ENCODE measurements at regions not wholly inside any gene's neighbourhood (a gene's known extent, or its start where the extent isn't known, plus 50 kb on each side); places are given as distances from the start of the nearest gene placed in this dataset.

DNA sequence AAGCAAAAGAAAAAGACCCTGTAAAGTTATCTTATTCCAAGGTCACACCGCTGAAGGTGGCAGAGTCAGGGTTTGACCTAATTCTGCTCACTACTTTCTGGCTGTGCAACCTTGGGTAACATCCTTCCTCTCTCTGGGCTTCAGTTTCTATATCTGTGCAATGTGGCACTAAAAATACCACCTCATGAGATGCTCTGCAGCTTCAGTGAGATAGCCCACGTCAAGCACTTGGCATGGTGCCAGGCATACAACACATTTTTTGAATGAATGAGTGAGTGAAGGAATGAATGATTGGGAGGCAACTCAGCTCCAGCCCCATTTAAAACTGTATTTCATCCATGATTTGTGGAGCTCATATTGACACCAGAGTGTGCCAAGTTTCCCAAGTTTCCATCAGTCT lies 62.3 kb downstream of the FOXI1 start:
- TF ChIP-seq, protein P1, sequence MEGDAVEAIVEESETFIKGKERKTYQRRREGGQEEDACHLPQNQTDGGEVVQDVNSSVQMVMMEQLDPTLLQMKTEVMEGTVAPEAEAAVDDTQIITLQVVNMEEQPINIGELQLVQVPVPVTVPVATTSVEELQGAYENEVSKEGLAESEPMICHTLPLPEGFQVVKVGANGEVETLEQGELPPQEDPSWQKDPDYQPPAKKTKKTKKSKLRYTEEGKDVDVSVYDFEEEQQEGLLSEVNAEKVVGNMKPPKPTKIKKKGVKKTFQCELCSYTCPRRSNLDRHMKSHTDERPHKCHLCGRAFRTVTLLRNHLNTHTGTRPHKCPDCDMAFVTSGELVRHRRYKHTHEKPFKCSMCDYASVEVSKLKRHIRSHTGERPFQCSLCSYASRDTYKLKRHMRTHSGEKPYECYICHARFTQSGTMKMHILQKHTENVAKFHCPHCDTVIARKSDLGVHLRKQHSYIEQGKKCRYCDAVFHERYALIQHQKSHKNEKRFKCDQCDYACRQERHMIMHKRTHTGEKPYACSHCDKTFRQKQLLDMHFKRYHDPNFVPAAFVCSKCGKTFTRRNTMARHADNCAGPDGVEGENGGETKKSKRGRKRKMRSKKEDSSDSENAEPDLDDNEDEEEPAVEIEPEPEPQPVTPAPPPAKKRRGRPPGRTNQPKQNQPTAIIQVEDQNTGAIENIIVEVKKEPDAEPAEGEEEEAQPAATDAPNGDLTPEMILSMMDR (IDR thresholded peaks at IDR 0.05), result no peak
- Histone ChIP-seq H3K4me1 (ENCODE audit: low read depth) (no peaks in the 10 kb centered on the region), H3K9me3 (no peaks in the 10 kb centered on the region), H3K4me3 (no peak overlapping the region), H3K36me3 (ENCODE audit: low read depth) (no peaks in the 10 kb centered on the region)
- ATAC-seq (no peak), DNase-seq (no peak)
- intact Hi-C loops (cut with DNase I, micrococcal nuclease), result no loop called here

DNA sequence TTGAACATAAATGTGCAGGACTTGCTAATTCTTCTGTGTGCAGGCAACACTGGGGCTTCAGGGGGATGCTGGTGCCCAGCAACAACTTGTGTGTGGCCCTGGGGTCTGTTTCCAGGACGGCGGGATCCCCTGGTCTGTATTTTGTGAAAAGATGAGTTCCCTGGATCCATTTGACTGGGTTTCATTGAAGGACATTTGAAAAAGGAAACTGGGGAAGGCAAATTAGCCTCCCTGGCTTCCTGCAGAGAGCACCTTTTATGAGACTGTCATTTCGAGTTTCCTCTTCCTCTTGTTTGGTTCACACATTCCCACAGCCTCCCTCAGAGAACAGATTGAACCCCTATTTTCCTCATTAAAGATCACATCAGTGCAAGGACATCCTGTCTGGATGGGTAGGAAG lies 63.1 kb downstream of the FOXI1 start:
- ATAC-seq, result no peak
- no peak overlapping the region for H3K4me3 ChIP-seq
- intact Hi-C loops (cut with DNase I, micrococcal nuclease), result no loop called here
- no peaks in the 10 kb centered on the region for H3K4me1 ChIP-seq (ENCODE audit: low read depth)
- DNase-seq, result no peak
- H3K36me3 ChIP-seq (ENCODE audit: low read depth), result no peaks in the 10 kb centered on the region
- TF ChIP-seq, protein P1 (IDR thresholded peaks at IDR 0.05), result no peak
- H3K9me3 ChIP-seq, result no peaks in the 10 kb centered on the region

DNA sequence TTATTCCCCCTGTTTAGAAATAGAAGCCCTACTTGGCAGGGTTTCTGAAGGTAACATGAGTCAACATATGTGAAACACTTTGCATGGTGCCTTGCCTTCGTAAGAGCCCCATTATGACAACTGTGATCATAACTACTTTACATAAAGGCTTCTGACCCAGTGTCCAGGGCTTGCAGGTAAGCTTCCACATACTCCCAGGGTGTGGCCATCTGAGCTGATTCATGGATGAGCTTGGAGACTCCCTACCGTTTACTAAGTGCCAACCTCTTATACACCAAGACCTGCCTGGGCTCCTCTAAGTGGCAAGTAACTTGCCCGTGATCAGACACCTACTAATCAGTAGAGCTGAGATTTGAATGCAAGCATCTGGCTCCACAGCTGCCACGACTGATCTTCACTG lies 62.8 kb upstream of the C5orf58 start:
- Histone ChIP-seq H3K4me3 (no peak overlapping the region), H3K4me1 (ENCODE audit: low read depth) (no peaks in the 10 kb centered on the region), H3K9me3 (no peaks in the 10 kb centered on the region), H3K36me3 (ENCODE audit: low read depth) (no peaks in the 10 kb centered on the region)
- ATAC-seq (no peak), DNase-seq (no peak)
- intact Hi-C loops (cut with DNase I, micrococcal nuclease), result no loop called here
- TF ChIP-seq, protein P1 (IDR thresholded peaks at IDR 0.05), result no peak

DNA sequence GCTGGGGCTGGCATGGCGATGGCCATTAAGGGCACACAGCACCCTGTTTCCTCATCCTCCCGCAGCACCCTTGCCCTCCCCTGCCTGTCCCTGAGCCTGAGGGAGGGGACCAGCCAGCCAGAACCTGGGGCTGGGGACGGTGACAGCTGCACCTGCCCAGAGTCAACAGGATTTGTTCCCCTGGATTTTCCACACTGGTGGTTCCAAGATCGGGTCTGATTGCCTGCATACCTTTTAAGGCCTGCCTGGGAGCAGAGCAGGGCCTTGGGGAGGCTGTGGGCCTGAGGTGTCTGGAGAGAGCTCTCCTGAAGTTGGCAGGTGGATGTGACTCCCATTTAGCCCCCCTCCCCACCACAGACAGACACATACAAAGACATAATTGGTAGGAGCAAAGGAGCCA lies 61.0 kb upstream of the C5orf58 start:
- DNase-seq, result no peak
- ATAC-seq, result no peak
- intact Hi-C loops (cut with DNase I, micrococcal nuclease), result no loop called here
- H3K9me3 ChIP-seq, result no peaks in the 10 kb centered on the region
- H3K36me3 ChIP-seq (ENCODE audit: low read depth), result no peaks in the 10 kb centered on the region
- TF ChIP-seq, protein P1 (IDR thresholded peaks at IDR 0.05), result no peak
- no peak overlapping the region for H3K4me3 ChIP-seq
- H3K4me1 ChIP-seq (ENCODE audit: low read depth), result no peaks in the 10 kb centered on the region

- Histone ChIP-seq H3K4me1 (ENCODE audit: low read depth) (no peaks in the 10 kb centered on the region), H3K9me3 (no peaks in the 10 kb centered on the region), H3K36me3 (ENCODE audit: low read depth) (no peaks in the 10 kb centered on the region), H3K4me3 (no peak overlapping the region)
- intact Hi-C loops (cut with DNase I, micrococcal nuclease), result no loop called here
- DNase-seq (no peak), ATAC-seq (no peak)
- TF ChIP-seq, protein P1 (IDR thresholded peaks at IDR 0.05), result no peak
Measured at GRCh38 chr5:170173227-170173626, 59.6 kb upstream of the C5orf58 start.

- intact Hi-C loops (cut with DNase I, micrococcal nuclease), result no loop called here
- H3K9me3 ChIP-seq, result no peaks in the 10 kb centered on the region
- ATAC-seq (no peak), DNase-seq (no peak)
- H3K36me3 ChIP-seq (ENCODE audit: low read depth), result no peaks in the 10 kb centered on the region
- no peak overlapping the region for H3K4me3 ChIP-seq
- no peaks in the 10 kb centered on the region for H3K4me1 ChIP-seq (ENCODE audit: low read depth)
- TF ChIP-seq, protein P1 (IDR thresholded peaks at IDR 0.05), result no peak
Measured at GRCh38 chr5:170173647-170174046, 59.1 kb upstream of the C5orf58 start.
